B cell (primary cell): ENCODE measurements at regions not wholly inside any gene's neighbourhood (a gene's known extent, or its start where the extent isn't known, plus 50 kb on each side); places are given as distances from the start of the nearest gene placed in this dataset.

Experiments used
- ATAC-seq: fragments of 200-7000 bp; cut with Tn5 transposase; one replicate; pipeline ENCODE4 v1.10.0; 2021; ENCODE audit warnings: low read depth, mild to moderate bottlenecking, moderate number of reproducible peaks, moderate library complexity
- CTCF ChIA-PET: fragments of 350-600 bp; sonication (Branson Sonifier 250); formaldehyde crosslinking; loops from one replicate; lab custom pipeline; 2021; ENCODE audit warnings: antibody characterized with exemption, inconsistent platforms; lab: Charles Lee
- POLR2A ChIA-PET: fragments of 350-600 bp; sonication (Branson Sonifier 250); formaldehyde crosslinking; loops from one replicate; lab custom pipeline; 2021; ENCODE audit warnings: antibody characterized with exemption; lab: Charles Lee
- DNase-seq: peaks from one replicate; pipeline ENCODE4 v3.0.0; 2013
- H2AFZ ChIP-seq: 2 replicates; pipeline ENCODE4 v1.6.1; 2012; ENCODE audit warnings: mild to moderate bottlenecking, low read depth, low read length; ENCODE audit not compliant: insufficient read depth, poor library complexity, severe bottlenecking
- H3K27ac ChIP-seq, 2 donors: 1 replicate in 1 of 2; 2 replicates in 1 of 2; pipeline ENCODE4 v1.5.1; 2012 to 2013; ENCODE audit warnings: low read length in 2 of 2, mild to moderate bottlenecking in 2 of 2, moderate library complexity in 1 of 2
- H3K27me3 ChIP-seq, 4 experiments: fragments of 200-600 bp in 1 of 4; sonication (generic) in 1 of 4; replicated peaks in 1 of 4; 1 replicate in 2 of 4; 2 replicates in 2 of 4; pipeline versions ENCODE4 v1.6.1 to v1.7.0; 2013 to 2016; ENCODE audit warnings: low read length in 3 of 4, mild to moderate bottlenecking in 2 of 4, mixed read lengths in 1 of 4, moderate library complexity in 1 of 4; ENCODE audit not compliant: insufficient read depth in 4 of 4, control insufficient read depth in 3 of 4; ENCODE audit errors: control extremely low read depth in 1 of 4
- H3K36me3 ChIP-seq, 2 experiments: replicated peaks in 1 of 2; 1 replicate in 1 of 2; 2 replicates in 1 of 2; pipeline versions ENCODE4 v1.6.1 to v1.7.1; 2013; ENCODE audit warnings: low read length in 1 of 2; ENCODE audit not compliant: insufficient read depth in 2 of 2, control insufficient read depth in 1 of 2; ENCODE audit errors: control extremely low read depth in 1 of 2, extremely low read depth in 1 of 2
- H3K4me1 ChIP-seq, 2 donors: fragments of 200-600 bp in 1 of 2; sonication (generic) in 1 of 2; 1 replicate in 1 of 2; 2 replicates in 1 of 2; pipeline versions ENCODE4 v1.5.1 to v1.6.1; 2013 to 2017; ENCODE audit warnings: low read length in 2 of 2; ENCODE audit not compliant: control insufficient read depth in 2 of 2, insufficient read depth in 2 of 2
- H3K4me2 ChIP-seq: replicated peaks from 2 replicates; pipeline ENCODE3; 2012; ENCODE audit warnings: mild to moderate bottlenecking, low read depth, low read length; ENCODE audit not compliant: poor library complexity, severe bottlenecking
- H3K4me3 ChIP-seq, 5 experiments: fragments of 200-600 bp in 1 of 5; sonication (generic) in 1 of 5; 1 replicate in 3 of 5; 2 replicates in 2 of 5; pipeline versions ENCODE4 v1.5.1 to v1.7.0; 2011 to 2016; ENCODE audit warnings: low read length in 4 of 5, mild to moderate bottlenecking in 4 of 5, low read depth in 2 of 5, control low read depth in 1 of 5, moderate library complexity in 1 of 5; ENCODE audit not compliant: insufficient read depth in 1 of 5; ENCODE audit errors: control extremely low read depth in 1 of 5, extremely low read depth in 1 of 5
- H3K79me2 ChIP-seq: fragments of 200-600 bp; sonication (generic); one replicate; pipeline ENCODE4 v1.6.0; 2016; ENCODE audit warnings: low read length; ENCODE audit not compliant: control insufficient read depth, insufficient read depth
- H3K9ac ChIP-seq: fragments of 200-600 bp; sonication (generic); 2 replicates; pipeline ENCODE4 v1.6.1; 2017; ENCODE audit warnings: mild to moderate bottlenecking, low read length, moderate library complexity
- H3K9me3 ChIP-seq, 3 donors: one replicate each; pipeline versions ENCODE4 v1.6.1 to v1.7.1; 2013; ENCODE audit warnings: low read length in 2 of 3; ENCODE audit not compliant: control insufficient read depth in 2 of 3, insufficient read depth in 1 of 3; ENCODE audit errors: control extremely low read depth in 1 of 3
- H4K20me1 ChIP-seq: 2 replicates; pipeline ENCODE4 v1.6.0; 2012; ENCODE audit warnings: mild to moderate bottlenecking, low read length; ENCODE audit not compliant: insufficient read depth, control insufficient read depth, poor library complexity, severe bottlenecking
- H3K27ac Mint-ChIP-seq: one replicate; pipeline ENCODE4 v1.8.0; 2021; ENCODE audit warnings: mixed read lengths
- H3K27me3 Mint-ChIP-seq: one replicate; pipeline ENCODE4 v1.8.0; 2021; ENCODE audit warnings: mixed read lengths
- H3K4me1 Mint-ChIP-seq: one replicate; pipeline ENCODE4 v1.8.0; 2021; ENCODE audit warnings: mixed read lengths
- H3K4me3 Mint-ChIP-seq: one replicate; pipeline ENCODE4 v1.8.0; 2021; ENCODE audit warnings: mixed read lengths
- H3K9me3 Mint-ChIP-seq: one replicate; pipeline ENCODE4 v1.8.0; 2022; ENCODE audit warnings: mixed read lengths; ENCODE audit not compliant: insufficient read depth
- EZH2 ChIP-seq: IDR thresholded peaks from 2 replicates; pipeline ENCODE4 v1.6.1; 2012; ENCODE audit warnings: borderline replicate concordance, low read depth, mild to moderate bottlenecking, moderate library complexity, low read length; ENCODE audit not compliant: insufficient read depth, poor library complexity, severe bottlenecking
- WGBS: methylation state at CpG from one replicate; pipeline ENCODE4 v1.1.5; 2013; ENCODE audit warnings: missing lambda C conversion rate; ENCODE audit not compliant: insufficient coverage; 5-methylcytosine and 5-hydroxymethylcytosine counted together
- intact Hi-C: fragments of 100-400 bp; cut with micrococcal nuclease; formaldehyde crosslinking; loops from one replicate; pipeline ENCODE4 v1.10.0; 2022
- TF ChIP-seq, protein P1 (sequence below): fragments of 200-600 bp; IDR thresholded peaks from one replicate; pipeline ENCODE4 v1.8.0; 2022; ENCODE audit warnings: antibody characterized with exemption, mild to moderate bottlenecking

DNA sequence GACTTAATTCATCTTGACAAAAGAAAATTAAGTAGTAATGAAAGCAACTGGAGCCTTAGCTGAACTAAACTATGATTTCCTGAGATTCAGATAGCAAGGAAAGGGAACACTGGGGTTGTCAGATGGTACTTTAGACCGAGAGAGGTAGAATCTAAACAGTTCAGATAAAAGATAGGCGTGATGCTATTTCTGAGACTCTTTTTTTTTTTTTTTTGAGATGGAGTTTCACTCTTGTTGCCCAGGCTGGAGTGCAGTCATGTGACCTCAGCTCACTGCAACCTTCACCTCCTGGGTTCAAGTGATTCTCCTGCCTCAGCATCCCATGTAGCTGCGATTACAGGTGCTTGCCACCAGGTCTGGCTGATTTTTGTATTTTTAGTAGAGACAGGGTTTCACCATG, 279.9 kb upstream of the UMPS start:
- H3K9me3 Mint-ChIP-seq, result no peaks in the 10 kb centered on the region
- Histone ChIP-seq H4K20me1 (no peaks in the 10 kb centered on the region), H3K79me2 (no peaks in the 10 kb centered on the region), H3K9me3 (no peaks in the 10 kb centered on the region), H3K9ac (no peak overlapping the region), H3K36me3 (no peaks in the 10 kb centered on the region), H2AFZ (no peak overlapping the region), H3K27ac (no peak overlapping the region), H3K27me3 (peaks cover 0 to 10% (median 2%) of the 10 kb centered on the region in 4 experiments), H3K4me3 (no peak overlapping the region), H3K4me2 (no peak overlapping the region), H3K4me1 (no peaks in the 10 kb centered on the region)
- H3K4me1 Mint-ChIP-seq, result peaks cover 2% of the 10 kb centered on the region
- no peak for DNase-seq
- H3K27me3 Mint-ChIP-seq, result peaks cover 25% of the 10 kb centered on the region
- CTCF ChIA-PET, result no interaction called here
- intact Hi-C loops, result no loop called here
- no peak overlapping the region for H3K27ac Mint-ChIP-seq
- no peak for ATAC-seq
- 100% methylated on average over 1 of the region's 3 CpGs for WGBS
- H3K4me3 Mint-ChIP-seq, result no peak overlapping the region
- TF ChIP-seq, protein P1, sequence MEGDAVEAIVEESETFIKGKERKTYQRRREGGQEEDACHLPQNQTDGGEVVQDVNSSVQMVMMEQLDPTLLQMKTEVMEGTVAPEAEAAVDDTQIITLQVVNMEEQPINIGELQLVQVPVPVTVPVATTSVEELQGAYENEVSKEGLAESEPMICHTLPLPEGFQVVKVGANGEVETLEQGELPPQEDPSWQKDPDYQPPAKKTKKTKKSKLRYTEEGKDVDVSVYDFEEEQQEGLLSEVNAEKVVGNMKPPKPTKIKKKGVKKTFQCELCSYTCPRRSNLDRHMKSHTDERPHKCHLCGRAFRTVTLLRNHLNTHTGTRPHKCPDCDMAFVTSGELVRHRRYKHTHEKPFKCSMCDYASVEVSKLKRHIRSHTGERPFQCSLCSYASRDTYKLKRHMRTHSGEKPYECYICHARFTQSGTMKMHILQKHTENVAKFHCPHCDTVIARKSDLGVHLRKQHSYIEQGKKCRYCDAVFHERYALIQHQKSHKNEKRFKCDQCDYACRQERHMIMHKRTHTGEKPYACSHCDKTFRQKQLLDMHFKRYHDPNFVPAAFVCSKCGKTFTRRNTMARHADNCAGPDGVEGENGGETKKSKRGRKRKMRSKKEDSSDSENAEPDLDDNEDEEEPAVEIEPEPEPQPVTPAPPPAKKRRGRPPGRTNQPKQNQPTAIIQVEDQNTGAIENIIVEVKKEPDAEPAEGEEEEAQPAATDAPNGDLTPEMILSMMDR, result no peak
- TF ChIP-seq EZH2, result no peak
- POLR2A ChIA-PET, result no interaction called here

DNA sequence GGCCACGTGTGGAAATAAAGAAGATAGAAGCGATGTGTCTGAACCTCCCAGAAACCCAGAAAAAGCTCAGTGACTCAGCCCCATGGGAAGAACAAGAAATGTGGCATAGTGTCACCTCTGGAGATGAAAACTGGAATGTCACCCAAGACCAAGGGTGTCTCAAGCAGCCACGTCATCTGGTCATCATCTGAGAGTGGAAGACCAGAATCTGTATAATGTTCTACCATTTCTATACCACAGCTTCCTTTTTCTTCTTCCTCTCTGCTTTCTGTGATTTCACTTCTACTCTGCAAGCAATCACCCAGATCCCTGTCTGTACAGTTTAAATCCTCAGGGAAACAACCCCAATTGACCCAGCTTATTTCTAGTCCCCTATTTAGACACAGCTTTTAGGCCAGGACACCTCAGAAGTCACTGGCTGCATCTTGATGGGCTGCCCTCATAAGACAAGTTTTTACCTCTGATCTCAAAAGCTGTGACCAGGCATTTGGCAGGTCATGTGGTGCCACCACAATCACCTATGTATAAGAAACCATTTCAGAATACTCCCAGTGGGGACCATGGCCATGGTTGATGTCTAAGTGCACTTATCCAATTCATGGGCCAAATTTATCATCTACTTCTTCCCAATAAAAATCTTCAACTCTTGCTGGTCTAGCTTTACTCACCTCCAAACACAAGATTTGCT, 278.5 kb upstream of the UMPS start:
- 0% methylated on average over 1 of the region's 3 CpGs for WGBS

More for the DNA sequence above, 278.5 kb upstream of the UMPS start:
- Histone ChIP-seq H3K9me3 (no peaks in the 10 kb centered on the region), H3K36me3 (no peaks in the 10 kb centered on the region), H3K27me3 (peaks cover 0 to 10% (median 2%) of the 10 kb centered on the region in 4 experiments), H3K9ac (no peak overlapping the region), H4K20me1 (no peaks in the 10 kb centered on the region), H3K79me2 (no peaks in the 10 kb centered on the region), H2AFZ (no peak overlapping the region), H3K4me3 (no peak overlapping the region), H3K27ac (no peak overlapping the region), H3K4me1 (no peaks in the 10 kb centered on the region), H3K4me2 (no peak overlapping the region)
- Mint-ChIP-seq H3K27me3 (peaks cover 25% of the 10 kb centered on the region), H3K27ac (no peak overlapping the region), H3K4me1 (peaks cover 2% of the 10 kb centered on the region), H3K4me3 (no peak overlapping the region), H3K9me3 (no peaks in the 10 kb centered on the region)
- TF ChIP-seq, protein P1, result no peak
- no peak for TF ChIP-seq EZH2
- ChIA-PET CTCF (no interaction called here), POLR2A (no interaction called here)
- ATAC-seq, result no peak
- DNase-seq, result no peak
- intact Hi-C loops, result no loop called here
